Endodermal cell (in vitro differentiated cells): ENCODE measurements at regions not wholly inside any gene's neighbourhood (a gene's known extent, or its start where the extent isn't known, plus 50 kb on each side); places are given as distances from the start of the nearest gene placed in this dataset.

ENCODE experiments used
- DNase-seq: peaks from one replicate; pipeline ENCODE4 v3.0.0-alpha.2; 2017
- H3K27ac ChIP-seq: 2 replicates; pipeline ENCODE4 v1.5.1; 2013; ENCODE audit warnings: mild to moderate bottlenecking, low read depth, low read length, moderate library complexity
- H3K27me3 ChIP-seq: 2 replicates; pipeline ENCODE4 v1.6.1; 2013; ENCODE audit warnings: mild to moderate bottlenecking, low read length, moderate library complexity; ENCODE audit not compliant: insufficient read depth, control insufficient read depth, poor library complexity, severe bottlenecking
- H3K36me3 ChIP-seq: 2 replicates; pipeline ENCODE4 v1.7.0; 2013; ENCODE audit warnings: mild to moderate bottlenecking, low read length, moderate library complexity; ENCODE audit not compliant: control insufficient read depth, insufficient read depth
- H3K4me1 ChIP-seq: one replicate; pipeline ENCODE4 v1.7.0; 2013; ENCODE audit warnings: low read length; ENCODE audit not compliant: control insufficient read depth, insufficient read depth
- H3K4me3 ChIP-seq: 2 replicates; pipeline ENCODE4 v1.5.1; 2013; ENCODE audit warnings: mild to moderate bottlenecking, low read length, moderate library complexity
- H3K9ac ChIP-seq: 2 replicates; pipeline ENCODE4 v1.6.1; 2013; ENCODE audit warnings: mild to moderate bottlenecking, low read length, moderate library complexity; ENCODE audit not compliant: poor library complexity, severe bottlenecking; ENCODE audit errors: extremely low read depth
- H3K9me3 ChIP-seq: 2 replicates; pipeline ENCODE4 v1.6.1; 2013; ENCODE audit warnings: mild to moderate bottlenecking, low read length, moderate library complexity; ENCODE audit not compliant: control insufficient read depth
- H3K27ac Mint-ChIP-seq: 2 replicates; pipeline ENCODE4 v1.8.0; 2020; ENCODE audit warnings: mixed read lengths
- H3K27me3 Mint-ChIP-seq: 2 replicates; pipeline ENCODE4 v1.8.0; 2021; ENCODE audit warnings: mild to moderate bottlenecking, mixed read lengths; ENCODE audit not compliant: insufficient read depth
- H3K36me3 Mint-ChIP-seq: 2 replicates; pipeline ENCODE4 v1.8.0; 2020; ENCODE audit warnings: low read depth, mixed read lengths
- H3K4me1 Mint-ChIP-seq: 2 replicates; pipeline ENCODE4 v1.8.0; 2020; ENCODE audit warnings: mixed read lengths
- H3K4me3 Mint-ChIP-seq: 2 replicates; pipeline ENCODE4 v1.8.0; 2020; ENCODE audit warnings: mild to moderate bottlenecking, moderate library complexity, mixed read lengths
- H3K9me3 Mint-ChIP-seq: 2 replicates; pipeline ENCODE4 v1.8.0; 2020; ENCODE audit warnings: mild to moderate bottlenecking, mixed read lengths
- WGBS, 2 experiments: methylation state at CpG; one replicate each; pipeline versions ENCODE4 v1.1.5 to v1.1.7; 2013; ENCODE audit warnings: missing lambda C conversion rate in 2 of 2, mixed read lengths in 1 of 2; ENCODE audit not compliant: insufficient coverage in 1 of 2, insufficient read length in 1 of 2; 5-methylcytosine and 5-hydroxymethylcytosine counted together
- TF ChIP-seq, protein P1 (sequence below): fragments of 200-600 bp; sonication (generic); conservative IDR thresholded peaks from 2 replicates; pipeline ENCODE4 v1.5.0; 2021; ENCODE audit warnings: antibody characterized with exemption, mild to moderate bottlenecking

GRCh38 chr11:98587884-98588283, 432.9 kb upstream of the CNTN5 start:
- TF ChIP-seq, protein P1, sequence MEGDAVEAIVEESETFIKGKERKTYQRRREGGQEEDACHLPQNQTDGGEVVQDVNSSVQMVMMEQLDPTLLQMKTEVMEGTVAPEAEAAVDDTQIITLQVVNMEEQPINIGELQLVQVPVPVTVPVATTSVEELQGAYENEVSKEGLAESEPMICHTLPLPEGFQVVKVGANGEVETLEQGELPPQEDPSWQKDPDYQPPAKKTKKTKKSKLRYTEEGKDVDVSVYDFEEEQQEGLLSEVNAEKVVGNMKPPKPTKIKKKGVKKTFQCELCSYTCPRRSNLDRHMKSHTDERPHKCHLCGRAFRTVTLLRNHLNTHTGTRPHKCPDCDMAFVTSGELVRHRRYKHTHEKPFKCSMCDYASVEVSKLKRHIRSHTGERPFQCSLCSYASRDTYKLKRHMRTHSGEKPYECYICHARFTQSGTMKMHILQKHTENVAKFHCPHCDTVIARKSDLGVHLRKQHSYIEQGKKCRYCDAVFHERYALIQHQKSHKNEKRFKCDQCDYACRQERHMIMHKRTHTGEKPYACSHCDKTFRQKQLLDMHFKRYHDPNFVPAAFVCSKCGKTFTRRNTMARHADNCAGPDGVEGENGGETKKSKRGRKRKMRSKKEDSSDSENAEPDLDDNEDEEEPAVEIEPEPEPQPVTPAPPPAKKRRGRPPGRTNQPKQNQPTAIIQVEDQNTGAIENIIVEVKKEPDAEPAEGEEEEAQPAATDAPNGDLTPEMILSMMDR: no peak
- H3K4me1 ChIP-seq: no peaks in the 10 kb centered on the region
- no peak overlapping the region for H3K27ac Mint-ChIP-seq
- H3K36me3 ChIP-seq: no peaks in the 10 kb centered on the region
- H3K9ac ChIP-seq: no peak overlapping the region
- no peak overlapping the region for H3K4me3 ChIP-seq
- H3K9me3 ChIP-seq: no peaks in the 10 kb centered on the region
- H3K27me3 Mint-ChIP-seq: no peaks in the 10 kb centered on the region
- DNase-seq: no peak
- H3K4me3 Mint-ChIP-seq: no peak overlapping the region
- H3K4me1 Mint-ChIP-seq: no peaks in the 10 kb centered on the region
- no peaks in the 10 kb centered on the region for H3K36me3 Mint-ChIP-seq
- H3K9me3 Mint-ChIP-seq: no peaks in the 10 kb centered on the region
- no peaks in the 10 kb centered on the region for H3K27me3 ChIP-seq
- H3K27ac ChIP-seq: no peak overlapping the region

DNA sequence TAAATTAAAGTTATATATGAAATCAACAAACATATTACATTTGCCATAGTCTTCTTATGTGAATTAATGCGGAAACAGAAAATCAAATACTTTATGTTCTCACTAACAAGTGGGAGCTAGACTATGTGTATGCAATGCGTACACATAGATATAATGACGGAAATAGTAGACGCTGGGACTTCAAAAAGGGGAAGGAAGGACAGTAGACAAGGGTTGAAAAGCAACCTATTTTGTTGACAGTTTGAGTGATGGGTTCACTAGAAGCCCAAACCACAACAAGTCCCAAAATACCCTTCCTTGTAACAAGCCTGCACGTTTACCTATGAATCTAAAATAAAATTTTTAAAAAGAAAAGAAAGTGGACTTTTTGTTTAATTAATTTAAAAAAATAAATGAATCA, 430.8 kb upstream of the CNTN5 start:
- WGBS, 2 experiments: 64 to 94% methylated on average over 3 to 4 of the region's 5 CpGs
- no peak overlapping the region for H3K27ac ChIP-seq
- no peak overlapping the region for H3K4me3 Mint-ChIP-seq
- H3K4me1 ChIP-seq: no peaks in the 10 kb centered on the region
- TF ChIP-seq, protein P1: no peak
- no peak overlapping the region for H3K4me3 ChIP-seq
- no peaks in the 10 kb centered on the region for H3K36me3 ChIP-seq
- no peaks in the 10 kb centered on the region for H3K9me3 ChIP-seq
- H3K9me3 Mint-ChIP-seq: peaks cover 1% of the 10 kb centered on the region
- no peaks in the 10 kb centered on the region for H3K27me3 ChIP-seq
- no peak overlapping the region for H3K9ac ChIP-seq
- H3K36me3 Mint-ChIP-seq: no peaks in the 10 kb centered on the region
- H3K27me3 Mint-ChIP-seq: no peaks in the 10 kb centered on the region
- DNase-seq: no peak
- H3K4me1 Mint-ChIP-seq: no peaks in the 10 kb centered on the region
- H3K27ac Mint-ChIP-seq: no peak overlapping the region

- Mint-ChIP-seq H3K36me3 (no peaks in the 10 kb centered on the region), H3K9me3 (peaks cover 8% of the 10 kb centered on the region), H3K27ac (no peak overlapping the region), H3K4me3 (no peak overlapping the region), H3K4me1 (peaks cover 12% of the 10 kb centered on the region), H3K27me3 (no peaks in the 10 kb centered on the region)
- Histone ChIP-seq H3K36me3 (no peaks in the 10 kb centered on the region), H3K9ac (no peak overlapping the region), H3K27ac (no peak overlapping the region), H3K27me3 (no peaks in the 10 kb centered on the region), H3K9me3 (no peaks in the 10 kb centered on the region), H3K4me3 (no peak overlapping the region), H3K4me1 (no peaks in the 10 kb centered on the region)
- 82 to 95% methylated on average over 2 to 3 of the region's 3 CpGs for WGBS, 2 experiments
- no peak for DNase-seq
- TF ChIP-seq, protein P1: no peak
These were observed 420.6 kb upstream of the CNTN5 start for GRCh38 chr11:98600103-98600502.
